T-helper 2 cell treated with Interferon-gamma antibody and Interleukin-4, amounts not matched to agents 5 μg/mL and 100 μg/mL, for 36 hours (primary cell): ENCODE measurements at regions not wholly inside any gene's neighbourhood (a gene's known extent, or its start where the extent isn't known, plus 50 kb on each side); places are given as distances from the start of the nearest gene placed in this dataset.

Experiments used
- DNase-seq: peaks from one replicate; pipeline ENCODE4 v3.0.0; 2021; ENCODE audit warnings: low spot score
- H3K27ac Mint-ChIP-seq: one replicate; pipeline ENCODE4 v1.8.0; 2021; ENCODE audit warnings: mild to moderate bottlenecking, mixed read lengths
- H3K27me3 Mint-ChIP-seq: one replicate; pipeline ENCODE4 v1.8.0; 2021; ENCODE audit warnings: low read depth, mixed read lengths
- H3K36me3 Mint-ChIP-seq: one replicate; pipeline ENCODE4 v1.8.0; 2021; ENCODE audit warnings: low read depth, mixed read lengths
- H3K4me1 Mint-ChIP-seq: one replicate; pipeline ENCODE4 v1.8.0; 2021; ENCODE audit warnings: low read depth, mixed read lengths
- H3K4me3 Mint-ChIP-seq: one replicate; pipeline ENCODE4 v1.8.0; 2022; ENCODE audit warnings: mild to moderate bottlenecking, moderate library complexity, mixed read lengths
- H3K9me3 Mint-ChIP-seq: one replicate; pipeline ENCODE4 v1.8.0; 2021; ENCODE audit warnings: mixed read lengths

- Mint-ChIP-seq H3K4me3 (no peak overlapping the region), H3K4me1 (no peaks in the 10 kb centered on the region), H3K27me3 (no peaks in the 10 kb centered on the region), H3K27ac (no peak overlapping the region), H3K36me3 (no peaks in the 10 kb centered on the region), H3K9me3 (no peaks in the 10 kb centered on the region)
- no peak for DNase-seq
These were observed 242.6 kb downstream of the TTC32 start for GRCh38 chr2:19659024-19659792.

- Mint-ChIP-seq H3K4me3 (no peak overlapping the region), H3K27me3 (no peaks in the 10 kb centered on the region), H3K9me3 (no peaks in the 10 kb centered on the region)
These were observed 245.8 kb downstream of the TTC32 start for GRCh38 chr2:19656011-19656410.

GRCh38 chr2:19654310-19655090 lies 247.3 kb downstream of the TTC32 start:
- Mint-ChIP-seq H3K4me1 (no peaks in the 10 kb centered on the region), H3K27ac (no peak overlapping the region), H3K4me3 (no peak overlapping the region), H3K9me3 (no peaks in the 10 kb centered on the region), H3K27me3 (no peaks in the 10 kb centered on the region), H3K36me3 (no peaks in the 10 kb centered on the region)
- DNase-seq, result no peak

More at GRCh38 chr2:19656011-19656410, 245.8 kb downstream of the TTC32 start:
- no peaks in the 10 kb centered on the region for H3K4me1 Mint-ChIP-seq
- no peak overlapping the region for H3K27ac Mint-ChIP-seq
- no peak for DNase-seq
- H3K36me3 Mint-ChIP-seq, result no peaks in the 10 kb centered on the region

GRCh38 chr2:19653509-19653908 lies 248.3 kb downstream of the TTC32 start:
- H3K4me3 Mint-ChIP-seq, result no peak overlapping the region
- DNase-seq, result no peak
- H3K36me3 Mint-ChIP-seq, result no peaks in the 10 kb centered on the region
- no peaks in the 10 kb centered on the region for H3K27me3 Mint-ChIP-seq
- no peaks in the 10 kb centered on the region for H3K9me3 Mint-ChIP-seq
- H3K4me1 Mint-ChIP-seq, result no peaks in the 10 kb centered on the region
- no peak overlapping the region for H3K27ac Mint-ChIP-seq

- H3K9me3 Mint-ChIP-seq, result no peaks in the 10 kb centered on the region
- H3K27ac Mint-ChIP-seq, result no peak overlapping the region
- no peaks in the 10 kb centered on the region for H3K4me1 Mint-ChIP-seq
- H3K4me3 Mint-ChIP-seq, result no peak overlapping the region
- H3K27me3 Mint-ChIP-seq, result no peaks in the 10 kb centered on the region
- no peaks in the 10 kb centered on the region for H3K36me3 Mint-ChIP-seq
- DNase-seq, result no peak
These were observed 249.0 kb downstream of the TTC32 start for GRCh38 chr2:19652811-19653210.

GRCh38 chr2:19651466-19651865 lies 250.3 kb downstream of the TTC32 start:
- no peaks in the 10 kb centered on the region for H3K4me1 Mint-ChIP-seq
- H3K4me3 Mint-ChIP-seq, result no peak overlapping the region
- H3K36me3 Mint-ChIP-seq, result no peaks in the 10 kb centered on the region
- DNase-seq, result no peak
- no peak overlapping the region for H3K27ac Mint-ChIP-seq
- H3K9me3 Mint-ChIP-seq, result no peaks in the 10 kb centered on the region
- H3K27me3 Mint-ChIP-seq, result no peaks in the 10 kb centered on the region

GRCh38 chr2:19649785-19650380 lies 251.9 kb downstream of the TTC32 start:
- Mint-ChIP-seq H3K4me1 (no peaks in the 10 kb centered on the region), H3K27me3 (no peaks in the 10 kb centered on the region), H3K4me3 (no peak overlapping the region), H3K27ac (no peak overlapping the region), H3K9me3 (no peaks in the 10 kb centered on the region), H3K36me3 (no peaks in the 10 kb centered on the region)
- no peak for DNase-seq

- Mint-ChIP-seq H3K4me3 (no peak overlapping the region), H3K4me1 (no peaks in the 10 kb centered on the region)
- no peak for DNase-seq
These were observed 252.6 kb downstream of the TTC32 start for GRCh38 chr2:19649142-19649541.

GRCh38 chr2:19648583-19648982 lies 253.2 kb downstream of the TTC32 start:
- Mint-ChIP-seq H3K4me1 (no peaks in the 10 kb centered on the region), H3K36me3 (no peaks in the 10 kb centered on the region), H3K27ac (no peak overlapping the region), H3K27me3 (peaks cover 3% of the 10 kb centered on the region), H3K9me3 (no peaks in the 10 kb centered on the region), H3K4me3 (no peak overlapping the region)
- no peak for DNase-seq

More at GRCh38 chr2:19649142-19649541, 252.6 kb downstream of the TTC32 start:
- no peaks in the 10 kb centered on the region for H3K36me3 Mint-ChIP-seq
- peaks cover under 1% of the 10 kb centered on the region for H3K27me3 Mint-ChIP-seq
- H3K9me3 Mint-ChIP-seq, result no peaks in the 10 kb centered on the region
- H3K27ac Mint-ChIP-seq, result no peak overlapping the region

GRCh38 chr2:19646987-19647386 lies 254.8 kb downstream of the TTC32 start:
- no peaks in the 10 kb centered on the region for H3K36me3 Mint-ChIP-seq
- no peak for DNase-seq

GRCh38 chr2:19644763-19645162 lies 257.0 kb downstream of the TTC32 start:
- Mint-ChIP-seq H3K27me3 (peaks cover 3% of the 10 kb centered on the region), H3K27ac (no peak overlapping the region), H3K9me3 (no peaks in the 10 kb centered on the region), H3K36me3 (no peaks in the 10 kb centered on the region), H3K4me1 (no peaks in the 10 kb centered on the region), H3K4me3 (no peak overlapping the region)
- DNase-seq, result no peak

More at GRCh38 chr2:19646987-19647386, 254.8 kb downstream of the TTC32 start:
- no peaks in the 10 kb centered on the region for H3K9me3 Mint-ChIP-seq
- H3K4me1 Mint-ChIP-seq, result no peaks in the 10 kb centered on the region
- H3K27me3 Mint-ChIP-seq, result peaks cover 3% of the 10 kb centered on the region
- H3K27ac Mint-ChIP-seq, result no peak overlapping the region
- H3K4me3 Mint-ChIP-seq, result no peak overlapping the region

- no peak overlapping the region for H3K4me3 Mint-ChIP-seq
- no peaks in the 10 kb centered on the region for H3K36me3 Mint-ChIP-seq
- no peak overlapping the region for H3K27ac Mint-ChIP-seq
- no peak for DNase-seq
- H3K4me1 Mint-ChIP-seq, result no peaks in the 10 kb centered on the region
- no peaks in the 10 kb centered on the region for H3K9me3 Mint-ChIP-seq
- H3K27me3 Mint-ChIP-seq, result peaks cover 3% of the 10 kb centered on the region
These were observed 258.7 kb downstream of the TTC32 start for GRCh38 chr2:19643117-19643518.

GRCh38 chr2:19642501-19642900 lies 259.3 kb downstream of the TTC32 start:
- Mint-ChIP-seq H3K4me3 (no peak overlapping the region), H3K4me1 (no peaks in the 10 kb centered on the region), H3K36me3 (no peaks in the 10 kb centered on the region), H3K27ac (no peak overlapping the region), H3K9me3 (no peaks in the 10 kb centered on the region), H3K27me3 (peaks cover 3% of the 10 kb centered on the region)
- DNase-seq, result no peak

GRCh38 chr2:19635951-19636510 lies 265.8 kb downstream of the TTC32 start:
- no peak overlapping the region for H3K4me3 Mint-ChIP-seq

More at GRCh38 chr2:19635951-19636510, 265.8 kb downstream of the TTC32 start:
- DNase-seq, result no peak
- Mint-ChIP-seq H3K27ac (no peak overlapping the region), H3K27me3 (no peaks in the 10 kb centered on the region), H3K36me3 (no peaks in the 10 kb centered on the region), H3K4me1 (no peaks in the 10 kb centered on the region), H3K9me3 (no peaks in the 10 kb centered on the region)
